ENCODE measurements at regions not wholly inside any gene's neighbourhood (a gene's known extent, or its start where the extent isn't known, plus 50 kb on each side); places are given as distances from the start of the nearest gene placed in this dataset.

DNA sequence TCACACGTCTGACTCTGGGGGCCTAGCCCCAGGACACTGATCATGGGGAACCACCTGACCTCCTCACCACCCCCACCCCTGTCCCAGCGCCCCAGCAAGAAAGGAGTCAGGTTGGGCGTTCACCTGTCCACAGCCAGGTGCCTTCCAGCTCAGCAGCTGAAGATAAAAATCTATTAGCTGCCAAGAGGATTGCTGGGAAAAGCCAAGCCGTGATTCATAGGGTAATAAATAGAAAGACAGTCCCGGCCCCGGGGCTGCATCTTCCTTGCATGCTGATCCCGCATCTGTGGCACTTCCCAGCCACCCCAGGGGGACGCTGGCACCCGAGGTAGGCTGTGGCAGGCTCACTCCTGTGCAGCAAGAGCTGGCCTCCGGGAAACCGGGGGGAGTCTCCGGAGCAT, 70.2 kb upstream of the NCOR2 start:
- DNase-seq: no peak
- Histone ChIP-seq H3K27me3 (ENCODE audit: insufficient read depth, low read depth, severe bottlenecking) (no peaks in the 10 kb centered on the region), H3K9me3 (ENCODE audit: severe bottlenecking) (no peaks in the 10 kb centered on the region), H3K4me3 (ENCODE audit: low read depth, low read length) (no peak overlapping the region), H3K27ac (no peak overlapping the region), H3K36me3 (no peaks in the 10 kb centered on the region)
- TF ChIP-seq, protein P1, sequence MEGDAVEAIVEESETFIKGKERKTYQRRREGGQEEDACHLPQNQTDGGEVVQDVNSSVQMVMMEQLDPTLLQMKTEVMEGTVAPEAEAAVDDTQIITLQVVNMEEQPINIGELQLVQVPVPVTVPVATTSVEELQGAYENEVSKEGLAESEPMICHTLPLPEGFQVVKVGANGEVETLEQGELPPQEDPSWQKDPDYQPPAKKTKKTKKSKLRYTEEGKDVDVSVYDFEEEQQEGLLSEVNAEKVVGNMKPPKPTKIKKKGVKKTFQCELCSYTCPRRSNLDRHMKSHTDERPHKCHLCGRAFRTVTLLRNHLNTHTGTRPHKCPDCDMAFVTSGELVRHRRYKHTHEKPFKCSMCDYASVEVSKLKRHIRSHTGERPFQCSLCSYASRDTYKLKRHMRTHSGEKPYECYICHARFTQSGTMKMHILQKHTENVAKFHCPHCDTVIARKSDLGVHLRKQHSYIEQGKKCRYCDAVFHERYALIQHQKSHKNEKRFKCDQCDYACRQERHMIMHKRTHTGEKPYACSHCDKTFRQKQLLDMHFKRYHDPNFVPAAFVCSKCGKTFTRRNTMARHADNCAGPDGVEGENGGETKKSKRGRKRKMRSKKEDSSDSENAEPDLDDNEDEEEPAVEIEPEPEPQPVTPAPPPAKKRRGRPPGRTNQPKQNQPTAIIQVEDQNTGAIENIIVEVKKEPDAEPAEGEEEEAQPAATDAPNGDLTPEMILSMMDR (IDR thresholded peaks at IDR 0.05; ENCODE audit: low read depth, low read length): no peak

DNA sequence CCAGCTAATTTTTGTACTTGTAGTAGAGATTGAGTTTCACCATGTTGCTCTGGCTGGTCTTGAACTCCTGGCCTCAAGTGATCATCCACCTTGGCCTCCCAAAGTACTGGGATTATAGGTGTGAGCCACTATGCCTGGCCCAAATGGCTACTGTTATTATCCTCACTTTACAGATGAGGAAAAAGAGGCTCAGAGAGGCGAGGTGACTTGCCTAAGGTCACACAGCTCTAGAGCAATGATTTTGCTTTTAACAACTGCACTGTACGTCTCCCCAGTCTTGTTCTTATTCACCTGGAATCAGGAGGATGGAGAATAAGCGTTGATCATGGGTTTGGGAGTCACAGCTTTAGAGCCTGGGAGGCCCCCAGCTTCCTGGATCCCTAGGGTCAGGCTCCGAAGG, 69.8 kb upstream of the NCOR2 start:
- TF ChIP-seq, protein P1 (IDR thresholded peaks at IDR 0.05; ENCODE audit: low read depth, low read length): no peak
- Histone ChIP-seq H3K36me3 (no peaks in the 10 kb centered on the region), H3K4me3 (ENCODE audit: low read depth, low read length) (no peak overlapping the region), H3K27ac (no peak overlapping the region), H3K27me3 (ENCODE audit: insufficient read depth, low read depth, severe bottlenecking) (no peaks in the 10 kb centered on the region), H3K9me3 (ENCODE audit: severe bottlenecking) (no peaks in the 10 kb centered on the region)
- DNase-seq: no peak

DNA sequence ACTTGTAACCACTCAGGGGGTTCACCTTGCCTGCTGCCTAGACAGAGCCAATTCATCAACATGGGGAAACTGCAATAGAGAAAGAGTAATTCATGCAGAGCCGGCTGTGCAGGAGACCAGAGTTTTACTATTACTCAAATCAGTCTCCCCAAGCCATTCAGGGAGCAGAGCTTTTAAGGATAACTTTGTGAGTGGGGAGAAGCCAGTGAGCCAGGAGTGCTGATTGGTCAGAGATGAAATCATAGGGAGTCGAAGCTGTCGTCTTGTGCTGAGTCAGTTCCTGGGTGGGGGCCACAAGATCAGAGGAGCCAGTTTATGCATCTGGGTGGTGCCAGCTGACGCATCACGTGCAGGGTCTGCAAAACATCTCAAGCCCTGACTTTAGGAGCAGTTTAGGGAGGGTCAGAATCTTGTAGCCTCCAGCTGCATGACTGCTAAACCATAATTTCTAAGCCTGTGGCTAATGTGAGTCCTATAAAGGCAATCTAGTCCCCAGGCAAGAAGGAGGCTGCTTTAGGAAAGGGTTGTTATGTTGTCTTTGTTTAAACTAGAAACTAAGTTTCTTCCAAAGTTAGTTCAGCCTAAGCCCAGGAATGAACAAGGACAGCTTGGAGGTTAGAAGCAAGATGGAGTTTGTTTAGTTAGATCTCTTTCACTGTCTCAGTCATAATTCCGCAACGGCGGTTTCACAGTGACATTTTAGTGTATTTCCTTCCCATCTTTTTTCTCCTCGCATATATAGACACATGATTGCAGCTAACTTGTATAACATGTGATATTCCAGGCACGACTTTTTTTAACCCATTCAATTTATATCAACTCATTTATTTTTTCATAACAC, 68.9 kb upstream of the NCOR2 start:
- H3K27me3 ChIP-seq (ENCODE audit: insufficient read depth, low read depth, severe bottlenecking): no peaks in the 10 kb centered on the region
- peak overlapping the region; percentile 40; the same call in 1 of the 2 replicates for H3K27ac ChIP-seq
- no peak overlapping the region for H3K4me3 ChIP-seq (ENCODE audit: low read depth, low read length)
- peak; percentile 44 for DNase-seq
- H3K9me3 ChIP-seq (ENCODE audit: severe bottlenecking): no peaks in the 10 kb centered on the region
- TF ChIP-seq, protein P1 (IDR thresholded peaks at IDR 0.05; ENCODE audit: low read depth, low read length): no peak
- no peaks in the 10 kb centered on the region for H3K36me3 ChIP-seq

DNA sequence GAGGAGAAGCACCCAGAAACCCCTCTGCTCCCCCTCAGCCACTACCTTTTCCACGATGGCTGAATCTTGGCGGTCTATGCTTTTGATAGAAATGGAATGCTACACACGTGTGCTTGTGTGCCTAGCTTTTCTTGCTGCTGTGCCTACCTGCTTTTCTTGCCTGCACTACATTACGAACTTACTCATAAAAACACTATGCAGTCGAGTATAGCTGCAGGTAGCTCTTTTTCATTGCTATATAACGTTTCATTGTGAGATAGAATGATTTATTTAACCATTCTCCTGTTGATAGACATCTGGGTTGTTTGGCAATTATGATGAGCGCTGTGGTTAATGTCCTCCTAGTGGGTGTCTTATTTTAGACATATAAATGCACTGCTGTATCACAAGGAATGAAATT, 67.9 kb upstream of the NCOR2 start:
- H3K27me3 ChIP-seq (ENCODE audit: insufficient read depth, low read depth, severe bottlenecking): no peaks in the 10 kb centered on the region
- TF ChIP-seq, protein P1 (IDR thresholded peaks at IDR 0.05; ENCODE audit: low read depth, low read length): no peak
- no peaks in the 10 kb centered on the region for H3K36me3 ChIP-seq
- no peak for DNase-seq
- no peak overlapping the region for H3K4me3 ChIP-seq (ENCODE audit: low read depth, low read length)
- H3K27ac ChIP-seq: no peak overlapping the region
- no peaks in the 10 kb centered on the region for H3K9me3 ChIP-seq (ENCODE audit: severe bottlenecking)

DNA sequence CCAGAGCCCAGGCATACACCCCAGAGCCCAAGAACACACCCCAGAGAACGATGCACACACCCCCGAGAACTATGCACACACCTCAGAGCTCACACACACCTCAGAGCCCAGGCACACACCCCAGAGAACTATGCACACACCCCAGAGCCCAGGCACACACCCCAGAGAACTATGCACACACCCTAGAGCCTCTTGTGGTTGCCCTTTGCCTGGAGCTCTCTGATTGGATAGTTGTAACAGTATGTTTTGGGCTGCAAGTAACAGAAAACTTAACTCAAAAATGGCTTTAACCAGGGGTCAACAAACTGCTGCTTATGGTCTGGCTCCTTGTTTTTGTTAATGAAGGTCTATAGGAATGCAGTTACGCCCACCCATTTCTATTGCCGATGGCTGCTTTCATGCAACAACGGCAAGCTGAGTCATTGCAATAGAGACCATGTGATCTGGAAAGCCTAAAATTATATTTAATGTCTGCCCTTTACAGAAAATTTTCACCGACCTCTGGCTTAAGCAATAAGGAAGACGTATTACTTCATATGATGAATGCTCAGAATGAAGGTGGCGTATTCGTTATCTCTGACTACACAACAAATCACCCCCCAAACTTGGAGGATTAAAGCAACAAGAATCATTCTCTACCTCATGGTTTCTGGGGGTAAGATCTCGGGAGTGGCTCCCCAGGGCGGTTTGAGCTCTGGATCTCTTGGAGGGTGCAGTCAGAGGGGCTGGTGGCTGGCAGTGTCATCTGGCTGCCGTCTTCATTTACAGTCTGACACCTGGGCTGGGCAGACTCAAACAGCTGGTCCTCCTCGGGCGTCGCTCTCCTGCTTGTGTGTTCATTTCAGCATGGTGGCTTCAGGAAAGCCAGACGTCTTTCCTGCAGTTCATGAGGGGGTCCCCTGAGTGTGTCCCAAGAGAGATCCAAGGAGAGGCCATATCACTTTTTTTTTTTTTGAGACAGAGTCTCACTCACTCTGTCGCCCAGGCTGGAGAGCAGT, 66.3 kb upstream of the NCOR2 start:
- no peak overlapping the region for H3K27ac ChIP-seq

More for the DNA sequence above, 66.3 kb upstream of the NCOR2 start:
- no peak for DNase-seq
- TF ChIP-seq, protein P1 (IDR thresholded peaks at IDR 0.05; ENCODE audit: low read depth, low read length): no peak
- no peaks in the 10 kb centered on the region for H3K27me3 ChIP-seq (ENCODE audit: insufficient read depth, low read depth, severe bottlenecking)
- no peaks in the 10 kb centered on the region for H3K9me3 ChIP-seq (ENCODE audit: severe bottlenecking)
- H3K36me3 ChIP-seq: no peaks in the 10 kb centered on the region
- H3K4me3 ChIP-seq (ENCODE audit: low read depth, low read length): no peak overlapping the region

Measured in WERI-Rb-1 (cell line).